ENCODE measurements at regions not wholly inside any gene's neighbourhood (a gene's known extent, or its start where the extent isn't known, plus 50 kb on each side); places are given as distances from the start of the nearest gene placed in this dataset.
"Not testable (repeated sequence)": the region's sequence is repeated elsewhere in the genome, so short reads cannot be mapped to it uniquely, and the experiment has no call there.

DNA sequence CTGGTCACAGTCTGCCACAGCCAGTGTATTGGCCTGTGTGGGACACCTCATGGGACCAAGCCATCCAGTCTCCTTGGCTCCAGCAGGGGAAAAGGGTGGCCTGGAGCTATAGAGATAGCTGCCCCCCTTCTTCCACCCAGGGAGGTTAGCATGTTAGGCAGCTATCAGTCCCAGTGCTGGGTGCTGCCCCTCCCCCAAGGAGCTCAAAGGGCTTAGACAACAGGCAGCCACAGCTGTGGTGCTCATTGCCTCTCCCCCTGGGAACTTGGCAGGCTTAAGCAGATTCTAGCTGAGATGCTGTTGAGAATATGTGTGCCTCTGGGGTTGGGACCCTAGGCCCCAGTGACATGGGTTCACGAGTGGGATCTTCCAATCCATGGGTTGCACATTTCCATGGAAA, 226.0 kb upstream of the PTGER4 start:
- H3K27ac ChIP-seq (ENCODE audit: insufficient read depth, low read length, poor library complexity, severe bottlenecking), result no peak overlapping the region
- no peaks in the 10 kb centered on the region for H3K27me3 ChIP-seq (replicated peaks; ENCODE audit: control insufficient read depth, insufficient read depth, low read length, poor library complexity, severe bottlenecking)
- DNase-seq, result no peak
- H3K9me3 ChIP-seq (ENCODE audit: control insufficient read depth, low read length), result no peaks in the 10 kb centered on the region
- no peaks in the 10 kb centered on the region for H3K4me1 ChIP-seq (ENCODE audit: control insufficient read depth, insufficient read depth, low read length, poor library complexity, severe bottlenecking)
- no peak overlapping the region for H3K4me3 ChIP-seq (ENCODE audit: insufficient read depth, low read depth, low read length, poor library complexity, severe bottlenecking)
- H3K36me3 ChIP-seq (ENCODE audit: control insufficient read depth, insufficient read depth, low read length), result no peaks in the 10 kb centered on the region

DNA sequence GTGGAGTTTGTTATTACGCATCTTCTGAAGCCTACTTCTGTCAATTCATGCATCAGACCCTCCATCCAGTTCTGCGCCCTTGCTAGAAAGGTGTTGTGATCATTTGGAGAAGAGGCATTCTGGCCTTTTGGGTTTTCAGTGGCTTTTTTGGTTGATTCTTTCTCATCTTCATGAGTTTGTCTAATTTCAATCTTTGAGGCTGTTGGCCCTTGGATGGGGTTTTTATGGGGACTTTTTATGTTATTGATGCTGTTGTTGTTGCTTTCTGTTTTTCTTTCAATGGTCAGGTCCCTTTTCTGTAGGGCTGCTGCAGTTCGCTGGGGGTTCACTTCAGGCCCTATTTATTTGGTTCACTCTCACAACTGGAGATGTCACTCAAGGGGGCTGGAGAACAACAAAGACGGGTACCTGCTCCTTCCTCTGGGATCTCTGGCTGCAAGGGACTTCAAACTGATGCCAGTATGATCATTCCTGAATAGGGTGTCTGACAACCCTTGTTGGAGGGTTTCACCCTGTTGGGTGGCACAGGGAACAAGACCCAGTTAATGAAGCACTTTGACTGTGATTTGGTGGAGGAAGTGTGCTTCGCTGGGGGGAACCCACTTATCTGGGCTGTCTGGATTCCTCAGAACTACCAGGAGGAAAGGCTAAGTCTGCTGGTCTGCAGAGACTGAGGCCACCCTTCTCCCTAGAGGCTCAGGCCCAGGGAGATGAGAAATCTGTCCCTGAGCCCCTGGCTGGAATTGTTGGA, 226.7 kb upstream of the PTGER4 start:
- H3K27me3 ChIP-seq (replicated peaks; ENCODE audit: control insufficient read depth, insufficient read depth, low read length, poor library complexity, severe bottlenecking), result no peaks in the 10 kb centered on the region
- H3K9me3 ChIP-seq (ENCODE audit: control insufficient read depth, low read length), result no peaks in the 10 kb centered on the region
- no peaks in the 10 kb centered on the region for H3K36me3 ChIP-seq (ENCODE audit: control insufficient read depth, insufficient read depth, low read length)
- no peak for DNase-seq
- H3K4me3 ChIP-seq (ENCODE audit: insufficient read depth, low read depth, low read length, poor library complexity, severe bottlenecking), result no peak overlapping the region
- no peak overlapping the region for H3K27ac ChIP-seq (ENCODE audit: insufficient read depth, low read length, poor library complexity, severe bottlenecking)
- no peaks in the 10 kb centered on the region for H3K4me1 ChIP-seq (ENCODE audit: control insufficient read depth, insufficient read depth, low read length, poor library complexity, severe bottlenecking)

DNA sequence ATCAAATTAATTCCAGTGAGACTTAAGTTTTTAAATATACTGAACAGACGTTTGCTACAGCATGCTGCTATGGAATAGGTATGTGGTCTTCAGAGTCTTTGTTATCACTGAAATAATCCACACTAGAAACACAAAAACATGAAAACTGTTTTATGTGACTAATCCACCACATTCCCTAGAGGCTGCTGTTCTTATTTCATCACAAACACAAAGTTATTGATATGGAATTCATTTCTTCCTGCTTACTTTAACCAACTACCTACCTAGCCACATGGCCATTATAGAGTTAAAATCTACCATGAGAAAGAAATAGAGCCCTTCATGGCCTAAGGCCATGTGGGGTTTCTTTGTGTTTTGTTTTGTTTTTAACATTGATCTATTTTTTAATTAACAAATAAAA, 232.3 kb upstream of the PTGER4 start:
- no peak for DNase-seq

DNA sequence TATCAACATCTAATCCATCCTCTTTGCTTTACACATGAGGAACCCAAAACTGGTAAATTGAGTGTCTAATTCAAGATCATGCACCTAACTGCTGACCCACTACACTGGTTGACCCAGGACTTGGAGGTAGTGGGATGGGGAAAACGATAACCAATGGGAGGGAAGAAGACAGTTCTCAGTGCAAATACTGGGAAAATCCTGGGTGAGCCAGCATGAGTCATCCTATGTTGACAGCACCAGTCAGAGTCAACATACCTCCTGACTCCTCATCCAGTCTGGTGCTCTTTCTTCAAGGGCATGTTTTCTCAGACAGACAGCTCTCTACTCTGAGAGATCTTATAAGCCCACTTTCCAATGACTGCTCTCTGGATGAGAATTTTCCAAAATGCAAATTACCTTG, 232.8 kb upstream of the PTGER4 start:
- H3K4me1 ChIP-seq (ENCODE audit: control insufficient read depth, insufficient read depth, low read length, poor library complexity, severe bottlenecking), result peaks cover 6% of the 10 kb centered on the region
- no peak overlapping the region for H3K4me3 ChIP-seq (ENCODE audit: insufficient read depth, low read depth, low read length, poor library complexity, severe bottlenecking)
- H3K27me3 ChIP-seq (replicated peaks; ENCODE audit: control insufficient read depth, insufficient read depth, low read length, poor library complexity, severe bottlenecking), result no peaks in the 10 kb centered on the region
- H3K36me3 ChIP-seq (ENCODE audit: control insufficient read depth, insufficient read depth, low read length), result no peaks in the 10 kb centered on the region
- no peak for DNase-seq
- H3K9me3 ChIP-seq (ENCODE audit: control insufficient read depth, low read length), result no peaks in the 10 kb centered on the region
- H3K27ac ChIP-seq (ENCODE audit: insufficient read depth, low read length, poor library complexity, severe bottlenecking), result no peak overlapping the region

More for the DNA sequence above, 232.3 kb upstream of the PTGER4 start:
- no peak overlapping the region for H3K27ac ChIP-seq (ENCODE audit: insufficient read depth, low read length, poor library complexity, severe bottlenecking)
- H3K4me1 ChIP-seq (ENCODE audit: control insufficient read depth, insufficient read depth, low read length, poor library complexity, severe bottlenecking), result peaks cover 1% of the 10 kb centered on the region
- no peaks in the 10 kb centered on the region for H3K9me3 ChIP-seq (ENCODE audit: control insufficient read depth, low read length)
- no peak overlapping the region for H3K4me3 ChIP-seq (ENCODE audit: insufficient read depth, low read depth, low read length, poor library complexity, severe bottlenecking)
- H3K36me3 ChIP-seq (ENCODE audit: control insufficient read depth, insufficient read depth, low read length), result no peaks in the 10 kb centered on the region
- no peaks in the 10 kb centered on the region for H3K27me3 ChIP-seq (replicated peaks; ENCODE audit: control insufficient read depth, insufficient read depth, low read length, poor library complexity, severe bottlenecking)

DNA sequence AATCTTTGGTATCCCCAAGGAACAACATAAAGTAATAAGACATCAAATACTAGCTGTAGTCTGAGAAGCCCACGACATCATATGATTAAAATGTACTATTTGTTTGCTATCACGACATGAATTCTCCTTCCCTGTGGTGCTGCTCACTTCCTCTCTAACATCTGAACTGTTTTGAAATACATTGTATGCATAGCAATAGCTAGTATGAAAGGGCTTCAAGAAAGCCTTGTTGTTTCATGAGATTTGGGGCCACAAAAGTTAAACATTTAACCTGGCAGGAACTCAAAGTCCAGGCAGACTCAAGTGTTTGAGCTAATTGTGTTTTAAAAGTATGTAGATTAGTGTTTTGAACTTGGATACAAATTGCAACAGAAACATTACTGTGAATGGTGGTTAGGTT, 237.4 kb upstream of the PTGER4 start:
- H3K27me3 ChIP-seq (replicated peaks; ENCODE audit: control insufficient read depth, insufficient read depth, low read length, poor library complexity, severe bottlenecking), result no peaks in the 10 kb centered on the region
- H3K27ac ChIP-seq (ENCODE audit: insufficient read depth, low read length, poor library complexity, severe bottlenecking), result peak overlapping the region; percentile 41
- H3K4me3 ChIP-seq (ENCODE audit: insufficient read depth, low read depth, low read length, poor library complexity, severe bottlenecking), result no peak overlapping the region
- H3K9me3 ChIP-seq (ENCODE audit: control insufficient read depth, low read length), result no peaks in the 10 kb centered on the region
- H3K36me3 ChIP-seq (ENCODE audit: control insufficient read depth, insufficient read depth, low read length), result no peaks in the 10 kb centered on the region
- peaks cover 23% of the 10 kb centered on the region for H3K4me1 ChIP-seq (ENCODE audit: control insufficient read depth, insufficient read depth, low read length, poor library complexity, severe bottlenecking)
- DNase-seq, result no peak

DNA sequence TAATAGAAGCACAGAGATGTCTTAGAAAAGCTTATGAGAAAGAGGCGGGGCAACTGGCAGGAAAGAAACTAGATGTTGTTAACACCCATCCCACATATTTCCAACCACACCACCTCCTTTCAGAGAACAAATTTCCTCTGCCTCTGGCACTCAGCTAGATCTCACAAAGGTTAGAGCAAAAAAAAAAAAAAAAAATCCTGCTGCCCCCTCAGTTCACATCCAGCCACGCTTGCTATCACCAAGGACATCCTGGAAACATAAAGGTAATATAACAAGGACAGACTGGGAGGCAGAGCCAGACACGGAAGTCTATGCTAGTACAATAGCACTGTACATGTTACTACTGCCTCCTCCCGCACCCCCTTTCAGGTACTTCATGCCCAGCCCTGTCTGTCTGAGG, 238.0 kb upstream of the PTGER4 start:
- no peaks in the 10 kb centered on the region for H3K27me3 ChIP-seq (replicated peaks; ENCODE audit: control insufficient read depth, insufficient read depth, low read length, poor library complexity, severe bottlenecking)
- H3K4me1 ChIP-seq (ENCODE audit: control insufficient read depth, insufficient read depth, low read length, poor library complexity, severe bottlenecking), result peaks cover 28% of the 10 kb centered on the region
- no peak overlapping the region for H3K4me3 ChIP-seq (ENCODE audit: insufficient read depth, low read depth, low read length, poor library complexity, severe bottlenecking)
- H3K9me3 ChIP-seq (ENCODE audit: control insufficient read depth, low read length), result no peaks in the 10 kb centered on the region
- peak overlapping the region; percentile 41 for H3K27ac ChIP-seq (ENCODE audit: insufficient read depth, low read length, poor library complexity, severe bottlenecking)
- no peak for DNase-seq
- H3K36me3 ChIP-seq (ENCODE audit: control insufficient read depth, insufficient read depth, low read length), result no peaks in the 10 kb centered on the region

DNA sequence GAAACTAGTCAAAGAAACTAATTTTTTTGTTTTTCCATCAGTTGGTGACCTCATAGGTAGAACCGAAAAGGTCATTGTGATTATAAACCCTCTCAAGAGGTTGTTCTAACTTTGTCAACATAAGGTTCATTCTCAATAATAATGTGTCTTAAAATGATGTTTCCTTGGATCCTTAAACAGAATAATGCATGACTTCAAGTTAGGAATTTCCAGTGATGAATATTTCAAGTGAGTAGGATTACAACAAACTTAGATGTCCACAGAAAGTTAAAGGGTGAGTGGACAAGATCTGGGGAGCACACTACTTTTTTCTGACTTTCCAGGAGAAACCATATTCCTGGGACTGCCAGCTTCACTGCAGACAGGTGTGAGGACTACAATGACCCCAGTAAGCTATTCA, 239.0 kb upstream of the PTGER4 start:
- Histone ChIP-seq H3K36me3 (ENCODE audit: control insufficient read depth, insufficient read depth, low read length) (no peaks in the 10 kb centered on the region), H3K27me3 (replicated peaks; ENCODE audit: control insufficient read depth, insufficient read depth, low read length, poor library complexity, severe bottlenecking) (no peaks in the 10 kb centered on the region), H3K4me1 (ENCODE audit: control insufficient read depth, insufficient read depth, low read length, poor library complexity, severe bottlenecking) (peaks cover 30% of the 10 kb centered on the region), H3K9me3 (ENCODE audit: control insufficient read depth, low read length) (no peaks in the 10 kb centered on the region), H3K4me3 (ENCODE audit: insufficient read depth, low read depth, low read length, poor library complexity, severe bottlenecking) (no peak overlapping the region), H3K27ac (ENCODE audit: insufficient read depth, low read length, poor library complexity, severe bottlenecking) (peak overlapping the region; percentile 5)
- DNase-seq, result no peak

DNA sequence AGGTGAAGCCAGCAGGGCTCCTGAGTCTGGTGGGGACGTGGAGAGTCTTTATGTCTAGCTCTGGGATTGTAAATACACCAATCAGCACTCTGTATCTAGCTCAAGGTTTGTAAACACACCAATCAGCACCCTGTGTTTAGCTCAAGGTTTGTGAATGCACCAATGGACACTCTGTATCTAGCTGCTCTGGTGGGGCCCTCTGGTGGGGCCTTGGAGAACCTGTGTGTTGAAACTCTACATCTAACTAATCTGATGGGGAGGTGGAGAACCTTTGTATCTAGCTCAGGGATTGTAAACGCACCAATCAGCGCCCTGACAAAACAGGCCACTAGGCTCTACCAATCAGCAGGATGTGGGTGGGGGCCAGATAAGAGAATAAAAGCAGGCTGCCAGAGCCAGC, 240.6 kb upstream of the PTGER4 start:
- H3K27me3 ChIP-seq (replicated peaks; ENCODE audit: control insufficient read depth, insufficient read depth, low read length, poor library complexity, severe bottlenecking); H3K27ac ChIP-seq (ENCODE audit: insufficient read depth, low read length, poor library complexity, severe bottlenecking); H3K4me3 ChIP-seq (ENCODE audit: insufficient read depth, low read depth, low read length, poor library complexity, severe bottlenecking); DNase-seq; H3K36me3 ChIP-seq (ENCODE audit: control insufficient read depth, insufficient read depth, low read length); H3K9me3 ChIP-seq (ENCODE audit: control insufficient read depth, low read length): not testable (repeated sequence)
- H3K4me1 ChIP-seq (ENCODE audit: control insufficient read depth, insufficient read depth, low read length, poor library complexity, severe bottlenecking), result peaks cover 30% of the 10 kb centered on the region

DNA sequence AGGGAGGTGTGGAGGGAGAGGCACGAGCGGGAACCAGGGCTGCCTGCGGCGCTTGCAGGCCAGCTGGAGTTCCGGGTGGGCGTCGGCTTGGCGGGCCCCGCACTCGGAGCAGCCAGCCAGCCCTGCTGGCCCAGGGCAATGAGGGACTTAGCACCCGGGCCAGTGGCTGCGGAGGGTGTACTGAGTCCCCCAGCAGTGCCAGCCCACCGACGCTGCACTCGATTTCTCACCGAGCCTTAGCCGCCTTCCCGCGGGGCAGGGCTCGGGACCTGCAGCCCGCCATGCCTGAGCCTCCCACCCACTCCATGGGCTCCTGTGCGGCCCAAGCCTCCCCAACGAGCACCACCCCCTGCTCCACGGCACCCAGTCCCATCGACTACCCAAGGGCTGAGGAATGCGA, 241.1 kb upstream of the PTGER4 start:
- H3K9me3 ChIP-seq (ENCODE audit: control insufficient read depth, low read length); H3K36me3 ChIP-seq (ENCODE audit: control insufficient read depth, insufficient read depth, low read length); H3K27ac ChIP-seq (ENCODE audit: insufficient read depth, low read length, poor library complexity, severe bottlenecking); H3K4me3 ChIP-seq (ENCODE audit: insufficient read depth, low read depth, low read length, poor library complexity, severe bottlenecking); H3K27me3 ChIP-seq (replicated peaks; ENCODE audit: control insufficient read depth, insufficient read depth, low read length, poor library complexity, severe bottlenecking); DNase-seq: not testable (repeated sequence)
- peaks cover 30% of the 10 kb centered on the region for H3K4me1 ChIP-seq (ENCODE audit: control insufficient read depth, insufficient read depth, low read length, poor library complexity, severe bottlenecking)

DNA sequence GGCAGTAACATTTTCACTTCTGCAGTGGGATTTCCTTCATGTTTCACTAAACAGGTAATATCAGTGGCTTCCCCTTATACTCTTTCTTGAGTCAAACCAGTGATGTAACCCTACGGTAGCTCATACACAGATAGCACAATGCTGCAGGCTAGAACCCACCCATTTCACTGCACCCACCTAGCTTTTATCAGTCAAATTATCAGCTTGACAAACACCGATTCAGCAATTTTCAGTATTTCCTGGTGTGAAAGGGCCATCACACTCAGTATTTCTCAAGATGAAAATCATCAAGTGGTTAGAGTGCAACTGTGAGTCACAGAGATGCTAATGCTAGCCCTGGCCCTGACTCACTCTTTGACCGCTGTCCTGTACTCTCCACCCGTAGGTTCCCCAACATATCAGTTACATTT, 242.3 kb upstream of the PTGER4 start:
- peak overlapping the region; percentile 64 for H3K27ac ChIP-seq (ENCODE audit: insufficient read depth, low read length, poor library complexity, severe bottlenecking)
- no peak overlapping the region for H3K4me3 ChIP-seq (ENCODE audit: insufficient read depth, low read depth, low read length, poor library complexity, severe bottlenecking)
- H3K4me1 ChIP-seq (ENCODE audit: control insufficient read depth, insufficient read depth, low read length, poor library complexity, severe bottlenecking), result peaks cover 29% of the 10 kb centered on the region
- no peaks in the 10 kb centered on the region for H3K36me3 ChIP-seq (ENCODE audit: control insufficient read depth, insufficient read depth, low read length)
- DNase-seq, result peak in 1 of 3 donors; percentile 5
- no peaks in the 10 kb centered on the region for H3K9me3 ChIP-seq (ENCODE audit: control insufficient read depth, low read length)
- no peaks in the 10 kb centered on the region for H3K27me3 ChIP-seq (replicated peaks; ENCODE audit: control insufficient read depth, insufficient read depth, low read length, poor library complexity, severe bottlenecking)

All from effector memory CD4-positive, alpha-beta T cell (primary cell).